NCI-H1930 (cell line): ENCODE measurements at regions not wholly inside any gene's neighbourhood (a gene's known extent, or its start where the extent isn't known, plus 50 kb on each side); places are given as distances from the start of the nearest gene placed in this dataset.
"Not testable (repeated sequence)": the region's sequence is repeated elsewhere in the genome, so short reads cannot be mapped to it uniquely, and the experiment has no call there.

Experiments used
- DNase-seq, 2 experiments: peaks; one replicate each; lab custom pipeline; 2025; lab: John Stamatoyannopoulos, UW

DNA sequence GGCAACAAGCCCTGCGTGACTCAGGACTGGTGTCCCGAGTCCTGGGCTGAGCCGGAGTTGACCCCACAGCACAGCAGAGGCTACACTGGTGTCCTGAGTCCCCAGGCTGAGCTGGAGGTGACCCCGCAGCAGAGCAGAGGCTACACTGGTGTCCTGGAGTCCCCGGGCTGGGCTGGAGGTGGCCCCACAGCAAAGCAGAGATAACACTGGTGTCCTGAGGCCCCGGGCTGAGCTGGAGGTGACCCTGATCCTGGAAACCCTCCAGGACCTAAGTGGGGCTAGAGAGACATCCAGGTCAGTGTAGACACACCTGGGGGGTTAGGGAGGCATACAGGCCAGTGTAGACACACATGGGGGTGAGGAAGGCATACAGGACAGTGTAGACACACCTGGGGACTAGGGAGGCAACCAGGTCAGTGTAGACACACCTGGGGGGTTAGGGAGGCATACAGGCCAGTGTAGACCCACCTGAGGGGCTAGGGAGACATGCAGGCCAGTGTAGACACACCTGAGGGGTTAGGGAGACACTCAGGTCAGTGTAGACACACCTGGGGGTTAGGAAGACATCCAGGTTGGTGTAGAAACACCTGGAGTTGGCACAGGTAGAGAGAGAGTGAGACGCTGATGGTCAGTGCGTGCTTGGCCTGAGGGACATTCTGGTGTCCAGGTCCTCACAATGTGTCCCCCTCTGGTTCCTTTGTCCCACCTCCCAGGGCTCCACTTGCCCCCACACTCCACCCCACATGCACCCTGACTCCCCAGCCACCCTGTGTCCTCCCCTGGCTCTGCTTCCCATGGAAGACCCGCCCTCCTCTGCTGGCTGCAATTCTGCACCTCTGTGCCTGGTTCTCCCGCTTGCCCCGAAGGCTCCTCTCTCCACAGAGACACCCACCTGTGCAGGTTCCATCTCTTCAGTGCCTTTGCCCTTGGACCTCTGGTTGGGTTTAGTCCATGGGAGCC lies 321.6 kb upstream of the SFSWAP start:
- DNase-seq, result no peak

DNA sequence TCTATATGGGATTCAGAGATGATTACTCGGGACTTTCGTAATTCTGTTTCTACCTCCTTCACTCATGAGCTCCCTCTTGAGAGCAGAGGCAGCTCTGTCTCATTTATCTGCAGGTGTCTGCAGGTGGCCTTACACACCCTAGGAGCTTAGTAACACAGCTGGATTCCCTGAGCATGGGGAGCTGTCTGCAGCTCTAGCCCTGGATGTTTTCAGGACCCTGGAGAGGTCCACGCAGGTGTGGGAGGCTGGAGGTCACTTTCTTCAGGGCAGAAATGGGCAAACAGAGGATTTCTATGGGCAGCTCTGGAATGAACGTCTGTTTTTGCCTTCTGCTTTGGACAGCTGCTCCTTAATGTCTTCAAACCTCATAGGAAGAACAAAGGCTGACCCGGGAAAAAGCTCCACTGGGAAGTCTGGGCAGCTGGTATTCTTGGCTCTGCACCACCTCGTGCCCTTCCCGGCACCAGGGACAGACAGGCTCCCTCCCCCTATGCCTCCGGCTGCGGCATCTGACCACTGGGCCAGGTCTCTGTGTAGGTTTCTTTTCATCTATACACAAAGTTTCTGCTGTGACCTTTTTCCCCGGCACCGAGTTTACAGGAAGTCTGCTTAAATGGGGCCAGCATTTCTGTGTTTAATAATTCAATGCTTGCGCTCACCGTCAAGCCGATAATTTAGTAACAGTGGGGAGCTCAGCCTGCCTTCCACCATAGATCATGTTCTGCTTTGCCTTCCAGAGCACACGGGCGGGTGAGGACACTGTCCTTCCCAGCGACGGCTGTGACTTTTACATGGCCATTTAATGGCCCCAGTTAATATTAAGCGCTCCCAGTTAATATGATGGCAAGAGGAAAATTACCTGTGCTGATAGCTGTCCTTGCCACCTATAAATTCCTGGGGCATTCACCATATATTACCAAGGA lies 320.2 kb upstream of the SFSWAP start:
- no peak for DNase-seq

DNA sequence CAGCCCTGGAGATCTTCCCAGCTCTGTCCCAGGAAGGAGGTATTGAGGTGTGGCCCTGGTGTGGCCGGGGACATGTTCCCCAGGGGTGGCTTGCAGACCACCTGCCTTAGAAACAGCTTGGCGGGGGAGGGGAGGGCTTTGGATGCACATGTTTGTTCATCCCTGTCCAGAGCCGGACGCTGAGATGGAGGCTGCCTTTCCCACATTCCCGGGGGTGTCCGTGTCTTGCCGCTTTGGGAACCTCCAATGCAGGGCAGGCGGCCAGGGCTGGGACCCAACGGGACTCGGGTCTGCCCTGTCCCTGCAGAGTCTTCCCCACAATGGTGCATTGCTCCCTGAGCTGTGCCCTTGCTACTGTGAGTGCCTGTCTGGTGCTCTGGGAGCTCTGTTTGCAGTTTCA lies 319.5 kb upstream of the SFSWAP start:
- DNase-seq, result no peak

GRCh38 chr12:131394752-131395151 lies 316.1 kb upstream of the SFSWAP start:
- DNase-seq, result not testable (repeated sequence)

DNA sequence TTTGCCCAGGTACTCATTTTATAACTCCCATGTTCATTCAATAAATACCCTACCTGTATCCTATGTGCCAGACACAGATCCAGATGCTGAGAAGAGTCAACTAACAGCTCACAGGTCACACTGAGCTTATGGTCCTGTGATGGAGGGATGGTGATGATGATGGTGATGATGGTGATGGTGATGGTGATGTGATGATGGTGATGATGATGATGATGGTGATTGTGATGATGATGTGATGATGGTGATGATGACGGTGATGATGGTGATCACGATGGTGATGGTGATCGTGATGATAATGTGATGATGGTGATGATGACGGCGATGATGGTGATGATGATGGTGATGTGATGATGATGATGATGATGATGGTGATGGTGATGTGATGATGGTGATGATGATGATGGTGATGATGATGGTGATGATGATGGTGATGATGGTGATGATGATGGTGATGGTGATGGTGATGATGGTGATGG lies 315.6 kb upstream of the SFSWAP start:
- DNase-seq, result not testable (repeated sequence)

GRCh38 chr12:131395971-131396573 lies 314.8 kb upstream of the SFSWAP start:
- no peak for DNase-seq

DNA sequence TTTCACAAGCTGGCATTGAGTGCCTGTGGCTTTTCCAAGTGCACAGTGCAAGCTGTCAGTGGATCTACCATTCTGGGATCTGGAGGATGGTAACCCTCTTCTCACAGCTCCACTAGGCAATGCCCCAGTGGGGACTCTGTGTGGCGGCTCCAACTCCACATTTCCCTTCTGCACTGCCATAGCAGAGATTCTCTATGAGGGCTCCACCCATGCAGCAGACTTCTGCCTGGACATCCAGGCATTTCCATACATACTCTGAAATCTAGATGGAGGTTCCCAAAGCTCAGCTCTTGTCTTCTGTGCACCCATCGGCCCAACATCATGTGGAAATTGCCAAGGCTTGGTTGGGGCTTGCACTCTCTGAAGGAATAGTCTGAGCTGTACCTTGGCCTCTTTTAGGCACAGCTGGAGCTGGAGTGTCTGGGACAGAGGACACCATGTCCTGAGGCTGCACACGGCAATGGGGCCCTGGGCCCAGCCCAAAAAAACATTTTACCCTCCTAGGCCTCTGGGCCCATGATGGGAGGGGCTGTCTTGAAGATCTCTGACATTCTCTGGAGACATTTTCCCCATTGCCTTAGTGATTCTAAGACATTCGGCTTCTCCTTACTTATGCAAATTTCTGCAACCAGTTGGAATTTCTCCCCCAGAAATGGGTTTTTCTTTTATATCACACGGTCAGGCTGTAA lies 313.3 kb upstream of the SFSWAP start:
- DNase-seq, result no peak

DNA sequence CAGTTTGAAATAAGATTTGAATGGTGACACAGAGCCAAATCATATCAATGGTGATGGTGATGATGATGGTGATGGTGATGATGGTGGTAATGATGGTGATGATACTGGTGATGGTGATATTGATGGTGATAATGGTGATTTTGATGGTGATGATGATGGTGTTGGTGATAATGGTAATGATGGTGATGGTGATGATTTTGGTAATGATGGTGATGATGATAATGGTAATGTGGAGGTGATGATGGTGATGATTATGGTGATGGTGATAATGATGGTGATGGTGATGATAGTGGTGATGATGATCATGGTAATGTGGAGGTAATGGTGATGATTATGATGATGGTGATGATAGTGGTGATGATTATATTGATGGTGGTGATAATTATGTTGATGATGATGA lies 311.9 kb upstream of the SFSWAP start:
- DNase-seq, result no peak

DNA sequence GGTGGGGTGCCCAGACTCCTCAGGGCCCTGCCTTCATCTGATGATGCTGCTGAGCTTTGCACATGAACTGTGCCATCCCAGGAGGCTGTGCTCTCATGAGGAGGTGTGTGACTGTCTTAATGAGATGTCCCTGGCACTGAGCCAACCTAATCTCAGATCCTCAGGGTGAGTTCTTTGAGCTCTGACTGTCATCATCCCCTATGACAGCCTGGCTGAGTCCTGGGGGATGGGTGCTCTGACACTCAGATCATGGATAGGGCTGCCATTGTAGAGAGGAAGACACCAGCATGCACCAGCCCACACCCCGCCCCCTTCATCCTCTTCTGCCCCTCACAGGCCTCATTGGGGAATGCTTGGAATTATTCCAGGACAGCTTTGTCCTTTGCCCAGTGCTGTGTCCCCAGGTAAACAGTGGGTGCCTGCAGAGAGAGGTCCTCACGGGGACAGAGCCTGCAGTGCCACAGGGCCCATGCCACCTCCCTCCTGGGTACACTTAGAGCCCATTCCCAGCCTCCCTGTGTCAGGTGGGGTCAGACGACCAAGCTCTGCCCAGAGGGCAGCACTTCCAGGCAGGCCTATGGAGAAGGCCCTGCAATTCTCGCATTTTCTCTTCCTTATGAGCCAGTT lies 310.1 kb upstream of the SFSWAP start:
- DNase-seq, result not testable (repeated sequence)

GRCh38 chr12:131401907-131402633 lies 308.8 kb upstream of the SFSWAP start:
- DNase-seq, result not testable (repeated sequence)

GRCh38 chr12:131402781-131403396 lies 308.0 kb upstream of the SFSWAP start:
- no peak for DNase-seq

- DNase-seq, result no peak
These were observed 307.2 kb upstream of the SFSWAP start for GRCh38 chr12:131403676-131404075.

DNA sequence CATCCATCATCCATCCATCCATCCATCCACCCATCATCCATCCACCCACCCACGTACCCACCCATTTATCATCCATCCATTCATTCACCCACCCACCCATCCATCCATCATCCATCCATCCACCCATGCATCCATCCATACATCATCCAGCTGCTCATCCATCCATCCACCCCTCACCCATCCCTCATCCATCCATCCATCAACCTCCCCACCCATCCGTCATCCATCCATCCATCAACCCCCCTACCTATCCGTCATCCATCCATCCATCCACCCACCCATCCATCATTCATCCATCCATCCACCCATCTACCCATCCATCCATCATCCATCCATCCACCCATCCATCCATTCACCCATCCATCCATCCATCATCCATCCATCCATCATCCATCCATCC lies 306.2 kb upstream of the SFSWAP start:
- DNase-seq, result no peak

DNA sequence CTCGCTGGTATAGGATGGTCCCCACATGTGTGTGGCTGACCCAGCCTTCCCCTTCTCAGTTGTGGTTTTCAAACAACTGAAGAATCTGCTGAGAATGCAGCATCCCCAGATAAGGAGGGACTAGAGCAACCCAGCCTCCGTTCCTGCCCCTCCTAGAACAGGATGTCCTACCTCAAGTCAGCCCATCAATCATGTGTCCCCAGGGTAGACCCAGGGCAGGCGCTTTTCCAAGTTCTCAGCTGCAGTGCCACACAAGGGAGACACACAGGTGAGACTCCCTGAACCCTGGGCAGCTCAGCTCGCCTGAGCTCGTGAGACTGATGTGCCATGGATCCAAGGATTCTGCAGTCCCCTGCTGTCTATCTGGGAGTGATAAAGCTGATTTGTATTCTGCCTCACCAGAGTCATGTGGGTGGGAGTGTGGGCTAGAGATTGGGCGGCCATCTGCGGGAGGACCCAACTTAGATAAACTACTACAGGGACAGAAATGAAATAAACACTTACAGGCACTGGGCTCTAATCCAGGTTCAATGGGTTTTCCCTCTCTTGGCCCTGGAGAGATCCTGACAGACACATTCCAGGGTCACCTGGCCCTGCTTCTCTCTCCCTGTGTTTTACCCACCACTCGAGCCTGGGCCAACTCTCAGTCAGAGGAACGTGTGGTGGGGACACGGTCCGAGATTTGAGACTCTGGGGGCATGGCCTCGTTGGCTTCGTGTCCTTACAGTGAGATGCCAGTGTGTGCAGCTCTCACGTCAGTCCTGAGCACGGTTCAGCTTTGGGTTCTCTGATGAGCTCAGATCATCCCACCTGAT lies 303.5 kb upstream of the SFSWAP start:
- no peak for DNase-seq

- no peak for DNase-seq
These were observed 302.9 kb upstream of the SFSWAP start for GRCh38 chr12:131408036-131408365.

DNA sequence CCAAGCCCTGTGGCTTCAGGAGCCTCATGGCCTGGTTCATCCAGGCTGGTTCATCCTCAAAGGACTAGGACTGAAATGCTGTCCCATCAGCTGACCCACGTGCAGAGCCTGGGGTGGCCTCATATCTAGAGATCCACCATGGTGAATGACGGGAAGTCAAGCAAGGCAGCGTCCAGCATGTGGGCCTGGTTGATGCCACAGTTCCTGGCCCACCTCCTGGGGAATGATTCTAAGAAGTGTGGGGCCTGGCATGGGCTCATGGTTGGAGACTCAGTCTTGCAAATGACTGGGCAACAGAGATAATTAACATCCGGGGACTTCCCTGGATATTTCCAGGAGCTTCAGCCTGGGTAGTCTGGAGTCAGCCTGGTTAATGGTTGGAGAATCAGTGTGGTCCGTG lies 302.4 kb upstream of the SFSWAP start:
- DNase-seq, result no peak

DNA sequence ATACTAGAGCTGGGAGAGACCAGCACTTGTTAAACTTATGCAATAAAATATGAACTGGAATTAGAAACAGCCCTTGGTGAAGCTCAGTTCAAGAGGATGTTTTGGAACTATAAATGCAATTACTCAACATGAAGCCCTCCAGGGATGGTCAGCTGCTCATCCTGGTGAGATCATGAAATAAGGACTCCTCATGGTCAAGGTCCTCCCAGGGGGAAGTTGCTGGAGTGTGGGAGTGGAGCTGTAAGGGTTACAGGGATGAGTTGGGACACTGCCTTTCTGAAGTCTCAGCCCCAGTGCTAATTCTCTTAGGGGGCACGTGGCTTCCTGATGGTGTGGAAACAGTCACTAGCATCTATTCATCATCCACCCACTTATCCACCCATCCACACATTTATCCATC lies 301.7 kb upstream of the SFSWAP start:
- no peak for DNase-seq

DNA sequence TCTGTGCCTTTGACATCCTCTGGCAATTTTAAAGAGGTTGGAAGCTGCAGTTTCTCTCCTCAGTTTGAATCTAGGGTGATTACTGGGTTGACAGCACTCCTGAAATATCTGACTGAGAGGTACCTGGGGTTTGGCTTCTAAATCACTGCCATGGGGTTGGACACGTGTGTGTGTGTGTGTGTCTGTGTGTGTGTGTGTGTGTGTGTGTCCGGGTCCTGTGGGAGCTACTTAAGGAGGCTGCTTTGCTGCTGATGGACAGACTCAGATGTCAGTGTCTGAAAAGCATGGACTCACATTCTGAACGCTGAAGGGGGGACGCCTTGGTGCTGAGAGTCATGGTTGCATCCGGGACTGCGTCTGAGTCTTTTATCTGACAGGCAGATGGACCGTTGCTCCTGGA lies 299.1 kb upstream of the SFSWAP start:
- DNase-seq, result not testable (repeated sequence)

GRCh38 chr12:131413006-131413405 lies 297.9 kb upstream of the SFSWAP start:
- no peak for DNase-seq
